ENCODE measurements at regions not wholly inside any gene's neighbourhood (a gene's known extent, or its start where the extent isn't known, plus 50 kb on each side); places are given as distances from the start of the nearest gene placed in this dataset.

- TF ChIP-seq POLR2A (IDR thresholded peaks at IDR 0.05; ENCODE audit: low read depth) (no peak), CTCF (IDR thresholded peaks at IDR 0.05) (no peak), POLR2AphosphoS5 (IDR thresholded peaks at IDR 0.05) (no peak)
Measured at GRCh38 chr18:75120521-75120920, 88.4 kb downstream of the PTGR3 start.

Data from esophagus muscularis mucosa (tissue), 3 donors.